GM21825 (cell line): ENCODE measurements at regions not wholly inside any gene's neighbourhood (a gene's known extent, or its start where the extent isn't known, plus 50 kb on each side); places are given as distances from the start of the nearest gene placed in this dataset.

ENCODE experiments used
- ATAC-seq: cut with Tn5 transposase; IDR thresholded peaks from one replicate; pipeline ENCODE4 v1.9.1; 2021; ENCODE audit warnings: mild to moderate bottlenecking, moderate library complexity; ENCODE audit not compliant: unreplicated experiment

GRCh38 chr20:57866250-57867106 lies 156.7 kb upstream of the PMEPA1 start:
- ATAC-seq = no peak

- ATAC-seq = no peak
Measured at GRCh38 chr20:57865266-57865665, 155.5 kb upstream of the PMEPA1 start.

GRCh38 chr20:57860576-57860975 lies 150.8 kb upstream of the PMEPA1 start:
- ATAC-seq = no peak

- ATAC-seq = no peak
Measured at GRCh38 chr20:57857969-57858368, 148.2 kb upstream of the PMEPA1 start.

- no peak for ATAC-seq
Measured at GRCh38 chr20:57857118-57857517, 147.3 kb upstream of the PMEPA1 start.

GRCh38 chr20:57856658-57857057 lies 146.8 kb upstream of the PMEPA1 start:
- ATAC-seq = no peak

- no peak for ATAC-seq
Measured at GRCh38 chr20:57851796-57852195, 142.0 kb upstream of the PMEPA1 start.

GRCh38 chr20:57851025-57851682 lies 141.3 kb upstream of the PMEPA1 start:
- ATAC-seq = no peak

GRCh38 chr20:57849521-57850215 lies 139.9 kb upstream of the PMEPA1 start:
- no peak for ATAC-seq

- no peak for ATAC-seq
Measured at GRCh38 chr20:57849121-57849520, 139.3 kb upstream of the PMEPA1 start.

- ATAC-seq = no peak
Measured at GRCh38 chr20:57848282-57848681, 138.5 kb upstream of the PMEPA1 start.

- ATAC-seq = no peak
Measured at GRCh38 chr20:57847104-57847503, 137.3 kb upstream of the PMEPA1 start.

GRCh38 chr20:57844626-57845596 lies 135.1 kb upstream of the PMEPA1 start:
- no peak for ATAC-seq

GRCh38 chr20:57843941-57844625 lies 134.3 kb upstream of the PMEPA1 start:
- no peak for ATAC-seq

GRCh38 chr20:57842720-57843119 lies 132.9 kb upstream of the PMEPA1 start:
- ATAC-seq = no peak

- ATAC-seq = no peak
Measured at GRCh38 chr20:57841297-57841866, 131.6 kb upstream of the PMEPA1 start.

- no peak for ATAC-seq
Measured at GRCh38 chr20:57840504-57841296, 130.9 kb upstream of the PMEPA1 start.

- no peak for ATAC-seq
Measured at GRCh38 chr20:57840066-57840465, 130.3 kb upstream of the PMEPA1 start.

- ATAC-seq = no peak
Measured at GRCh38 chr20:57838670-57839151, 128.9 kb upstream of the PMEPA1 start.
